GM13976 (cell line): ENCODE measurements at regions not wholly inside any gene's neighbourhood (a gene's known extent, or its start where the extent isn't known, plus 50 kb on each side); places are given as distances from the start of the nearest gene placed in this dataset.
"Not testable (repeated sequence)": the region's sequence is repeated elsewhere in the genome, so short reads cannot be mapped to it uniquely, and the experiment has no call there.

Experiments used
- DNase-seq: peaks from one replicate; pipeline ENCODE4 v3.0.0; 2012; ENCODE audit warnings: low spot score
- CTCF ChIP-seq: IDR thresholded peaks from 2 replicates; pipeline ENCODE4 v1.5.1; 2012; ENCODE audit warnings: borderline replicate concordance, mild to moderate bottlenecking; ENCODE audit not compliant: insufficient read depth; ENCODE audit errors: extremely low read depth, missing control alignments, control extremely low read depth
- in situ Hi-C: fragments of 300-500 bp; cut with MboI; formaldehyde crosslinking; loops from one replicate; pipeline ENCODE4 v1.12.0; 2022; ENCODE audit warnings: low sequenced_read_pairs, mixed read lengths, inconsistent platforms; ENCODE audit not compliant: unreplicated experiment

GRCh38 chr5:172535108-172535445 is 80.8 kb upstream of the SH3PXD2B start:
- DNase-seq, result no peak

DNA sequence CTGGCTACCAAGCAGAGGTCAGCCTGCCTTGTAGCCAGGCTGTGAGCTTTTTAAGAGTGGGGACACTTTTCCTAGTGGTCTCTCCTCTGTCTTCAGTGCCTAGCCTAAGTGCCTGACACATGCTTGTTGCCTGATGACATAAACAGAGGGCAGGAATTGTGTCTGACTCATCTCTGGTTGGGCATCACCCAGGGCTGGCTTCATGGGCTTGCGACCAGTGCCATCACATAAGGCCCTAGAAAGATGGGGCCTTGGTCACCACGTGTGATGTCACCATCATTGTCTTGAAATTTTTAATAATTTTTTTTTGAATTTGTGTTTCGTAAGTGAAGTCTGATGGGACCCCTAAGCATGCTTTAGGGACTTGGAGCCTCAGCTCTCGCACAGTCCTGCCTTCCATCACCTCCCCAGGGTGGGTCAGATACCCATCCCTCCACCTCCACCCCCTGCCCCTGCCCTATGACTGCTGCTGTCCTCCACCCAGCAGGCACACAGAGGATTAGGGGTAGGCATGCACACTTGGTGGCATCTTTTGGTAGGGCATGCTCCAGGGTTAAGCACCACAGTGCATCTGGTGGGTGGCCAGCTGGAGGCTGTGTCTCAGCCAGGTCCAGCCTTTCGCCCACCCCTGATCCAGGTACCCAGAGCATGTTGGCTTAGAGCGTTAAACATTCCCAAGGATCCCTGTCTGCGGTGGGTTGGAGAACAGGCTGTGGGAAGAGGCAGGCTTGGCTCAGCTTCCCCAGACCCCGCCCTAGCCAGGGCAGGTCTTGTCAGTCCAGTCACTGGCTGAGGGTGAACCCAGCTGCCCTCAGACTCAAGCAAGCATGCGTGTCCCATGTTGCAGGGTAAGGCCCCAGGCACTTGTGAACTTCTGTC is 80.1 kb upstream of the SH3PXD2B start:
- no peak for TF ChIP-seq CTCF
- peak; percentile 8 for DNase-seq
- in situ Hi-C loops, result no loop called here

More at GRCh38 chr5:172535108-172535445, 80.8 kb upstream of the SH3PXD2B start:
- TF ChIP-seq CTCF, result no peak
- in situ Hi-C loops, result no loop called here

GRCh38 chr5:172533399-172534228 is 79.3 kb upstream of the SH3PXD2B start:
- in situ Hi-C loops, result no loop called here
- no peak for TF ChIP-seq CTCF
- peak; percentile 29 for DNase-seq

GRCh38 chr5:172533058-172533398 is 78.7 kb upstream of the SH3PXD2B start:
- DNase-seq, result peak; percentile 6
- in situ Hi-C loops, result no loop called here
- no peak for TF ChIP-seq CTCF

GRCh38 chr5:172532439-172532838 is 78.1 kb upstream of the SH3PXD2B start:
- in situ Hi-C loops, result not testable (repeated sequence)
- peak; percentile 3 for DNase-seq

DNA sequence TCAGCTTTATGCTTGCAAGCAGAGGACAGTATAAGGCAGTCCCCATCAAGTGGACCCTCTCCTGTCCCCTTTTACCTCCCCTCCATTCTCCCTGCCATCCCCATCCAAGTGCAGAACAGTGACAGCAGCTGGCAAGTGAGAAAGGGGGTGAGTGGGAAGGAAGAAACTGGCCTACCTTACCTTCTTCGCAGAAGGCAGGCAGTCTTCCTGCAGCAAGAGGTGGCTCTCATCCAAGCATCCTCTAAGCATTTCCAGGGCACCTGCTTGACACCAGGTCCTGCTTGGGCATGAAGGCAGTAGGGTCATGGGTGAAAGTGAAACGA is 77.3 kb upstream of the SH3PXD2B start:
- TF ChIP-seq CTCF, result no peak
- peak; percentile 15 for DNase-seq
- in situ Hi-C loops, result no loop called here
